HepG2 (cell line): ENCODE measurements at regions not wholly inside any gene's neighbourhood (a gene's known extent, or its start where the extent isn't known, plus 50 kb on each side); places are given as distances from the start of the nearest gene placed in this dataset.

Source experiments
- ATAC-seq: fragments of 200-7000 bp; cut with Tn5 transposase; 3 replicates; pipeline ENCODE4 v1.9.1; 2020; ENCODE audit warnings: mild to moderate bottlenecking, moderate library complexity
- BruUV-seq: library from RNA; stranded (reverse); fragments of 400-500 nt; replicated peaks from 2 replicates; lab custom pipeline; 2021; lab: Mats Ljungman, UMichigan
- CTCF ChIA-PET: fragments of 300-600 bp; formaldehyde crosslinking; extraction: SDS; loops from one replicate; lab custom pipeline; 2021; ENCODE audit warnings: low total read pairs, inconsistent platforms, low intra/inter-chr PET ratio; lab: Yijun Ruan, JAX
- POLR2A ChIA-PET: fragments of 350-600 bp; sonication (Branson Sonifier 250); formaldehyde crosslinking; loops from one replicate; lab custom pipeline; 2020; ENCODE audit warnings: antibody characterized with exemption, inconsistent platforms; lab: Yijun Ruan, JAX
- DNase-seq: peaks from one replicate; pipeline ENCODE4 v3.0.0-alpha.2; 2015; ENCODE audit warnings: low spot score
- FAIRE-seq: peaks from 3 replicates; lab custom pipeline; 2011; peaks lifted over from hg19 to GRCh38; lab: Jason Lieb, UNC
- H2AFZ ChIP-seq: one replicate; pipeline ENCODE4 v1.6.1; 2011; ENCODE audit warnings: low read length, inconsistent platforms
- H3K27ac ChIP-seq: fragments of 300-600 bp; 3 replicates; pipeline ENCODE4 v1.8.0; 2011; ENCODE audit warnings: mixed run types, mild to moderate bottlenecking, mixed read lengths, low read length, inconsistent platforms; ENCODE audit not compliant: insufficient read depth; ENCODE audit errors: extremely low read length
- H3K27me3 ChIP-seq, 2 experiments: fragments of 200-600 bp in 1 of 2; 2 replicates in 1 of 2; 3 replicates in 1 of 2; pipeline versions ENCODE4 v1.6.0 to v1.8.0; 2011; ENCODE audit warnings: low read length in 2 of 2, mild to moderate bottlenecking in 2 of 2, moderate library complexity in 2 of 2, inconsistent platforms in 1 of 2; ENCODE audit not compliant: insufficient read depth in 2 of 2, control insufficient read depth in 1 of 2
- H3K36me3 ChIP-seq, 2 experiments: fragments of 200-600 bp in 1 of 2; replicated peaks in 1 of 2; 2 replicates in 1 of 2; 3 replicates in 1 of 2; pipeline versions ENCODE4 v1.5.1 to v1.8.0; 2011; ENCODE audit warnings: low read length in 2 of 2, inconsistent platforms in 1 of 2; ENCODE audit not compliant: insufficient read depth in 2 of 2, control insufficient read depth in 1 of 2
- H3K4me1 ChIP-seq: 2 replicates; pipeline ENCODE4 v1.5.1; 2012; ENCODE audit warnings: low read length, inconsistent platforms; ENCODE audit not compliant: insufficient read depth
- H3K4me2 ChIP-seq: 2 replicates; pipeline ENCODE4 v1.6.0; 2011; ENCODE audit warnings: low read depth, low read length, inconsistent platforms
- H3K4me3 ChIP-seq, 3 experiments: fragments of 200-600 bp in 1 of 3; sonication (generic), shearing (Covaris generic) in 1 of 3; replicated peaks in 1 of 3; 2 replicates each; pipeline ENCODE4 v1.5.1; 2011 to 2016; ENCODE audit warnings: low read length in 3 of 3, inconsistent platforms in 2 of 3, low read depth in 2 of 3, mild to moderate bottlenecking in 2 of 3, control low read depth in 1 of 3, mixed read lengths in 1 of 3; ENCODE audit not compliant: insufficient read depth in 1 of 3
- H3K79me2 ChIP-seq: one replicate; pipeline ENCODE4 v1.6.1; 2011; ENCODE audit warnings: low read length, inconsistent platforms; ENCODE audit not compliant: insufficient read depth
- H3K9ac ChIP-seq: 2 replicates; pipeline ENCODE4 v1.6.0; 2011; ENCODE audit warnings: mild to moderate bottlenecking, low read depth, low read length, inconsistent platforms; ENCODE audit not compliant: insufficient read depth
- H3K9me3 ChIP-seq: 2 replicates; pipeline ENCODE4 v1.5.1; 2012; ENCODE audit warnings: mild to moderate bottlenecking, low read length
- H4K20me1 ChIP-seq: 2 replicates; pipeline ENCODE4 v1.6.0; 2011; ENCODE audit warnings: inconsistent platforms, mild to moderate bottlenecking, low read length, moderate library complexity; ENCODE audit not compliant: insufficient read depth
- ATF3 ChIP-seq: sonication (generic); formaldehyde crosslinking; IDR thresholded peaks from 2 replicates; pipeline ENCODE4 v1.4.0; 2020; ENCODE audit warnings: missing genetic modification reagents
- BRCA1 ChIP-seq: sonication (generic); formaldehyde crosslinking; IDR thresholded peaks from 2 replicates; pipeline ENCODE4 v1.4.0; 2020; ENCODE audit warnings: missing genetic modification reagents
- CCAR2 ChIP-seq: fragments of 200-400 bp; formaldehyde crosslinking; optimal IDR thresholded peaks from 2 replicates; pipeline ENCODE3; 2018; ENCODE audit warnings: low read depth, mild to moderate bottlenecking, low read length, moderate library complexity
- E2F5 ChIP-seq: sonication (generic); formaldehyde crosslinking; conservative IDR thresholded peaks from 2 replicates; pipeline ENCODE4 v1.4.0; 2020; ENCODE audit warnings: missing genetic modification reagents
- HMGA1 ChIP-seq: sonication (generic); formaldehyde crosslinking; conservative IDR thresholded peaks from 2 replicates; pipeline ENCODE4 v1.4.0; 2020; ENCODE audit warnings: missing genetic modification reagents
- MATR3 ChIP-seq: sonication (generic); formaldehyde crosslinking; IDR thresholded peaks from 2 replicates; pipeline ENCODE4 v1.4.0; 2020; ENCODE audit warnings: missing genetic modification reagents
- PLSCR1 ChIP-seq: sonication (generic); formaldehyde crosslinking; IDR thresholded peaks from 2 replicates; pipeline ENCODE4 v1.5.0; 2020; ENCODE audit warnings: missing genetic modification reagents, mild to moderate bottlenecking, borderline replicate concordance
- SP140L ChIP-seq: sonication (generic); formaldehyde crosslinking; IDR thresholded peaks from 2 replicates; pipeline ENCODE4 v1.4.0; 2020; ENCODE audit warnings: missing genetic modification reagents, borderline replicate concordance
- STAG1 ChIP-seq: sonication (generic); formaldehyde crosslinking; IDR thresholded peaks from 2 replicates; pipeline ENCODE4 v1.4.0; 2020; ENCODE audit warnings: missing genetic modification reagents
- U2AF2 ChIP-seq: fragments of 200-400 bp; formaldehyde crosslinking; IDR thresholded peaks from 2 replicates; pipeline ENCODE4 v1.6.1; 2017; ENCODE audit warnings: low read depth, mild to moderate bottlenecking, low read length
- YEATS2 ChIP-seq: sonication (generic); formaldehyde crosslinking; IDR thresholded peaks from 2 replicates; pipeline ENCODE4 v1.4.0; 2020; ENCODE audit warnings: missing genetic modification reagents, borderline replicate concordance
- ZHX2 ChIP-seq, 2 experiments: sonication (generic) in 1 of 2; formaldehyde crosslinking in 1 of 2; IDR thresholded peaks; 2 replicates each; pipeline versions ENCODE4 v1.6.1 to v1.9.0; 2014 to 2022; ENCODE audit warnings: antibody characterized with exemption in 1 of 2, borderline replicate concordance in 1 of 2, inconsistent platforms in 1 of 2, low read depth in 1 of 2, missing genetic modification reagents in 1 of 2
- ZNF124 ChIP-seq: sonication (generic); formaldehyde crosslinking; IDR thresholded peaks from 2 replicates; pipeline ENCODE4 v1.4.0; 2020; ENCODE audit warnings: missing genetic modification reagents
- ZNF576 ChIP-seq: sonication (generic); formaldehyde crosslinking; IDR thresholded peaks from 2 replicates; pipeline ENCODE4 v1.4.0; 2020; ENCODE audit warnings: mild to moderate bottlenecking, missing genetic modification reagents
- ZNF674 ChIP-seq: sonication (generic); formaldehyde crosslinking; IDR thresholded peaks from 2 replicates; pipeline ENCODE4 v1.5.0; 2020; ENCODE audit warnings: low read depth, mild to moderate bottlenecking, missing genetic modification reagents
- WGBS: methylation state at CpG from one replicate; pipeline ENCODE4 v1.1.6; 2017; ENCODE audit warnings: low lambda C conversion rate; 5-methylcytosine and 5-hydroxymethylcytosine counted together
- in situ Hi-C: cut with HindIII; loops from 2 replicates; pipeline ENCODE4 v1.10.0; 2017; ENCODE audit warnings: low pct_unique_long_range_greater_than_20kb; ENCODE audit not compliant: extremely low pct_ligation_motif_present
- intact Hi-C: fragments of 100-400 bp; cut with micrococcal nuclease; formaldehyde crosslinking; loops from one replicate; pipeline ENCODE4 v1.10.0; 2022; ENCODE audit not compliant: unreplicated experiment

- no peak for TF ChIP-seq ZHX2 (IDR thresholded peaks at IDR 0.05; ENCODE audit: low read depth)
- no peak for TF ChIP-seq ZHX2 (CRISPR knock-in tag; IDR thresholded peaks at IDR 0.05; ENCODE audit: borderline replicate concordance)
- no peak for TF ChIP-seq E2F5
- no peak for TF ChIP-seq ZNF124 (CRISPR knock-in tag)
- no peak for TF ChIP-seq ZNF576 (CRISPR knock-in tag)
- no peak for TF ChIP-seq CCAR2
- TF ChIP-seq SP140L: no peak
- no peak for TF ChIP-seq MATR3 (CRISPR knock-in tag)
- TF ChIP-seq U2AF2: no peak
- no peak for TF ChIP-seq ZNF674 (CRISPR knock-in tag)
- TF ChIP-seq BRCA1: no peak
- no peak for TF ChIP-seq YEATS2 (CRISPR knock-in tag)
- no peak for TF ChIP-seq PLSCR1 (CRISPR knock-in tag)
- TF ChIP-seq HMGA1: no peak
- no peak for TF ChIP-seq ATF3 (CRISPR knock-in tag)
- no peak for TF ChIP-seq STAG1 (CRISPR knock-in tag)
- no TSS peak for BruUV-seq
These were observed 372.6 kb upstream of the PLXNA2 start for GRCh38 chr1:208616776-208617175.

More at GRCh38 chr1:208616776-208617175, 372.6 kb upstream of the PLXNA2 start:
- no peak overlapping the region for H3K4me3 ChIP-seq
- no peaks in the 10 kb centered on the region for H3K79me2 ChIP-seq
- in situ Hi-C loops: no loop called here
- WGBS: 8% methylated on average over 2 of the region's 3 CpGs
- ATAC-seq (no peak), FAIRE-seq (no peak), DNase-seq (no peak)
- H3K27ac ChIP-seq: no peak overlapping the region
- POLR2A ChIA-PET: no interaction called here
- CTCF ChIA-PET: no interaction called here
- no peaks in the 10 kb centered on the region for H3K4me1 ChIP-seq
- no peaks in the 10 kb centered on the region for H4K20me1 ChIP-seq
- no peaks in the 10 kb centered on the region for H3K36me3 ChIP-seq
- H3K9ac ChIP-seq: no peak overlapping the region
- intact Hi-C loops: no loop called here
- no peaks in the 10 kb centered on the region for H3K27me3 ChIP-seq
- H3K9me3 ChIP-seq: peaks cover 26% of the 10 kb centered on the region
- no peak overlapping the region for H3K4me2 ChIP-seq
- H2AFZ ChIP-seq: no peak overlapping the region
